HUDEP-2 (cell line): ENCODE measurements at regions not wholly inside any gene's neighbourhood (a gene's known extent, or its start where the extent isn't known, plus 50 kb on each side); places are given as distances from the start of the nearest gene placed in this dataset.

Experiments used
- DNase-seq, 76 experiments: peaks; one replicate each; lab custom pipeline; 2025; ENCODE audit not compliant: unreplicated experiment in 76 of 76; lab: John Stamatoyannopoulos, UW

DNA sequence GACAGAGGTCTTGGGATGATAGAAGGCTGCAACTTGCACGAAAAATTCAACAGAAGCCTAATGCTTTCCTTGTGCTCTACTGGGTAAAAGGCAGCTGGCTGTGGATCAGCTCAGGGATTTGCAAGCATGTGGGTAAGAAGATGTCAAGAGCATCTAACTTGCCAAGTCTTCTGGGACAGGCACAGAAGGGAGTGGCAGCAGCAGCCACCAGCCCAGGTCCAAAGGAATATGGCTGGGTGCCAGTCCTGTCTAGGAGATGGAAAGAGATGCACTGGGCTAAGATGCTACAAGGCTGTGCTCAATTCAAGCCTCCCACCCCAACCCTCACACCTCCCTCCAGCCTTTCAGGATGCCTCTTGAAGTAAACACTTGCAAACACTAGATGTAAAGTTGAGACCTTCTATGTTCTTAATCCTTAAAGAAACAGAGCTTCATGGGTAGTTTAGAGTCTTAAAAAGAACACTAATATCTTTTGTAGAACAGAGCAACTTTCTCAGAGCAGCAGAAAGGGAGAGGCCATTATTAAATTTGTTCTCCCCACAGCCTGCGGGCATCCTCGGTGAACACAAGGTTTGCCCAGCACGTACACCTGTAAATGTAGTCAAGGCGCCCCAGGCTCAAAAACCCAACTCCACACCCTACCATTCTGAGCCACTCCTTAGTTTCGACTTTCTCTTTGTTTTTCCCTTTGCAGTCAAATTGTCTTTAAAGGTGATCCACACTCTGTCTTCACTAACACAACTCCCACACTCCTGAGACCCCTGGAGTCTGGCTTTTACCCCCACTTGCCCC is 64.6 kb upstream of the BCAR3 start:
- DNase-seq = no peak

DNA sequence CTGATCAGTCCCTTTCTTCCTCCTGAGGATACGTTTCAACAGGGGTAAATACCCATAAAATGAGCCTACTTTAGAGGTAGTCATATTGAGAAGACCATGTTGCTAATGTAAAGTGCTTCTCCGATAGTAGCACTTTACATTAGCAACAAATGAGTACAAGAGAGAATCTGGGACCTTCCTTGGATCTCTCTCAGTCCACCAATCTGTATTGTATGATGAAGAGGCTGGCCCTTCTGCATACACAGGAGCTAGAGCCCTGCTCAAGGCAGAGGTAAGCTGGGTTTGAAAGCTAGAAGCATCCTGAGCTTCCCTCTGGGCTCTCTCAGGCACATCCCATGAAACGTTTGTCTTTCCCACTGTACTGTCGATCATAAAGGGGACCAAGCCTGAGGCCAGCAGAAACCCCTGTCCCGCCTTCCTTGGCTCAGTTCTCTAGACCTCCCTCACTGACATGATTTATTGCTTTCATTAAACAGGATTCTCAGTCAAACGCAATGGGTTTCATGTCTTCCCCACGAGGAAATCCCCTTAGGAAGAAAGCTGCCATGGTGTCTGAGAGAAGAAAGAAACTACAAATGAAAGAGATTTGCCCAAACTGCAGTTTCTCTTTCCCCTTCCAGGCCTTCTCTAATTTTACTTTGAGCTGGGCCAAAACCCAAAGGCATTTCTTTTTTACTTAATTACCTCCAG is 62.8 kb upstream of the BCAR3 start:
- DNase-seq = no peak

DNA sequence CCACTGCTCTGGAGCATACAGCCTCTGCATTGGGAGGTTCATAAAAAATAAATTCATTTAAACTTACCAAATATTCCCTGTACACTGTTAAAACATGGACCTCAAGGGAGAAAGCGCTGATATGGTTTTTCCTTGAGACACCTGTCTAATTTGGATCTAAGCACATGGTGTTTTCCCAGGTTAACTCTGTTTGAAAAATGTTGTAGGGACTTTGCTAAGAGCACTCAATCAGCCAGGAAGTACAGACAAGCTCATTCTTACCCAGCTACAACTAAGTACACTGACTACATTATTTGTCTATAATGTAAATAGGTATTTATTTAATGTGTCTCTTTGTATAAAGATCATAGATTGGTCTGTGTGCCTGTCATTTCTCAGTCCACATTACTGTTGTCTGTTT is 61.8 kb upstream of the BCAR3 start:
- DNase-seq = no peak

DNA sequence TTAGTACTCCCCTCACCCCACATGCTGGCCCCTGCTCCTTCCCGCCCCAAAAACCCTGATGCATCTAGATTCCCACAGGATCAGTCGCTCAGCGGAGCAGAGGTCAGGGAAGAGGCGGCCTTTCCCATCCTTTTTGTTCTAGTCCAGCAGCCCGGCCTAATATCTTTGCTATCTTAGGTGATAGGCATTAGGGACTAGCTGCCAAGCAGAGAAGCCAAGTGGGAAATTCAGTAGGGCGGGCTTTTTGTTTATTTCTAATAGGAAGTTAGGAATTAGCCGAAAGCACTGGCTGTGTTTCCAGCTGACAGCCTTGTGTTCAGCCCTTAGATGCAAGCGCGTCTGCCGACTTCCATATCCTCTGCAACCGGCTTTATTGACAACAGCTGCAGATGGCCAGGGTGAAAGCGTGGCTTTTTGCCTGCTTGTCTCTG is 59.0 kb upstream of the BCAR3 start:
- DNase-seq = no peak

DNA sequence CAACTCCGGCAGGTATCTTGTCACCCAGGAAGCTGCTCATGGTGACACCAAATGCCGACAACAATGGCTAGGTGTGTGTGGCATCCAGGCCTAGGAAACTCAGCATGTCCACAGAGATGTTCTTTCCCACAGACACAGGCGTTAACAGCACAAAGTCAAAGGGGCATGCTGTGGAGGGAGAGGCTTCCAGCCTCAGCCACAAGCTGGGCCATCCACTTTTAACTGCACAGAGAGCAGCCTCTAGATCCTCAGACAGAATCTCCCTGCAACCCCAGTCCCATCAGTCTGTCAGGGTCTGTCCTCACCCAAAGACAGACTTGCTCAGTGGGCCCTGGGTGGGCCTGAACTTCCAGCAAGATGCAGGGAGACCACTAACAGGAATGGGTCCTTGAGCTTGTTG is 58.5 kb upstream of the BCAR3 start:
- DNase-seq = no peak

DNA sequence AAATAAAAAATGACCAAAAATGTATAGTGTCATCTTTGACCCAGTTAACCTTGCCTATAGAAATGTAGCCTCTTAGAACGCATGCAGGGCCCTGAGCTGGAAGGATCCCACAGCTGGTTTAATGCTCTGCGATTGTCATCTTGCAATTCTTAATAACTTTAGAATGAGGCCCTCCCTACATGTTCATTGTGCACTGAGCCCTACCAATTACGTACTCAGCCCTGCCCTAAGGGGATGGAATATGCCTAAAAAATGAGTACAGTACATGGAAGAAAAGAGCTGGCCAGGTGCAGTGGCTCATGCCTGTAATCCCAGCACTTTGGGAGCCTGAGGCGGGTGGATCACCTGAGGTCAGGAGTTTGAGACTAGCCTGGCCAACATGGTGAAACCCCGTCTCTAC is 57.8 kb upstream of the BCAR3 start:
- DNase-seq = no peak

DNA sequence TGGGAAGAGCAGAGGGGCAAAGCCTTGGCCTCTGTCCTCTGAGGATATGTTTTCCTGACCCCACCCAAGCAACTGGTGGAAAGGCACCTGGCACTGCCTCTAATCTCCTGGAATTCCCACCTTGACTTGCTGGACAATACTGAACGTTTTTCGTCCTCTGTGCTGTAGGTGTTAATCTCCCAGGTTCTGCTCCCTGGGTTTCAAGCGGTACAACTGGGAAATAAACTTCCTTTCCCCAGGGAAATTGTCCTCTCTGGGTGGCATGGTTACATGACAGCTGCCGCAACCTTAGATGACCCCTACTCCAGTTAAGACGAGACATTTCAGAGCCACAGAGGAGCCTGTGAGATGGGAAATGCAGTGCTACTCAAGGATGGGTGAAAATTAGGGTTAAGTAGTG is 57.3 kb upstream of the BCAR3 start:
- DNase-seq = no peak

DNA sequence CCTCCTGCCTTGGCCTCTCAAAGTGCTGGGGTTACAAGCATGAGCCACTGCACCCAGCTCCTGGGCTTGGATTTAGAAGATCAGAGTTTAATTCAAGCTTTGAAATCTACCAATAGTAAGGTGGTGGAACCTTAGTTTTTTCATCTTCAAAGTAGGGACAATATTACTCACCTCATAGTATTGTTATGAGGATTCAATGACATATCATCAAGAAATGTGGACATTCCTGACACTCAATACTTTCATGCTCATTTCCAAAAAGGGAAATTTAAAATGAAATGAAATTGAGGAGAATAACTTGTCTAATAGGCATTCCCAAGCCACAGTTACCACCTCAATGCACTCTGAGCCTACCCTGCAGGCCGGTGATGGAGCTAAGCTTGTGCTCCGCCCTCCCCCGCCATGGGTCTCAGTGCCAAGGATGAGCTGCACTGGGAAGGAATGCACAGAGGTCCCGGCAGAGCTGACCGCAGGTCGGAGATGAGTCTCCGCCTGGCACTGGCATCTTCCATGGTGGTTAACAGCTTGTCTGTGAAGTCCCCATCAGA is 56.5 kb upstream of the BCAR3 start:
- DNase-seq = no peak

DNA sequence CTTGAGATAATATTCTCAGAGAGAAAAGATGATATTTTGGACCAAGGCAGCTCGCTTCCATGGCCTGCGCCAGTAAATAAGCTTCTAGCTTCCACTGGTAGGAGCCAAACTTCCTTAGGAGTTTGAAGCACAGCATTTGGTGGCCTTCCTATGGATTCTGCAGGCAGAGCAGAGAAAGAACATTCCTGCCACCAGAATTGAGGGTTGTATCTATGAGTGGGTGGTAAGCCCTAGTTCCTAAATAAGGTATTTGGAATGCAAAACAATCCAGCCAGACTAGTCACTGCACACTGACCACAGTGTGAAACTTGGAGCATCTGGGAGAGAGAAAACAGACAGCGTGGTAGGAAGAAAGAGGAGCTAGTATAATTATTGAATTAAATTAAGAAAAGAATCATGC is 54.1 kb upstream of the BCAR3 start:
- no peak for DNase-seq

DNA sequence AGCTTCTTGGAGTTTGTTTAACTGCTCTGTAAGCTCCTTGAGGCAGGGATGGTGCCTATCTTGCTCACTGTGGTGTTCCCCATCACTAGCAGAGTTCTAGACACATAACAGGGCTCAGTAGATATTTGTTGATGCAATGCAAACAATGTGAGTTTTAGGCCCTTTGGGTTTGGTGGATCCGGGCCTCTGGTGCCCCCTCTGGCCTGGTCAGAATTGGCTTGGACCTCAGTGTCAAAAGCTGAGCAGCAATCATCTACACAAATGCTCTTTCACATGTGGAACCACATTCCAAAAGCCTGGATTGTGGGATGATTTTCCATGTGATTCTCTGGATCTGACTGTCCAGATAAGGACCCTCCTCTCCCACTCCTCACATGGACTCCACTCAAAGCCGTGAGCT is 53.4 kb upstream of the BCAR3 start:
- DNase-seq = peak in 4 of 76 experiments; percentile 2 to 36 (median 10)

DNA sequence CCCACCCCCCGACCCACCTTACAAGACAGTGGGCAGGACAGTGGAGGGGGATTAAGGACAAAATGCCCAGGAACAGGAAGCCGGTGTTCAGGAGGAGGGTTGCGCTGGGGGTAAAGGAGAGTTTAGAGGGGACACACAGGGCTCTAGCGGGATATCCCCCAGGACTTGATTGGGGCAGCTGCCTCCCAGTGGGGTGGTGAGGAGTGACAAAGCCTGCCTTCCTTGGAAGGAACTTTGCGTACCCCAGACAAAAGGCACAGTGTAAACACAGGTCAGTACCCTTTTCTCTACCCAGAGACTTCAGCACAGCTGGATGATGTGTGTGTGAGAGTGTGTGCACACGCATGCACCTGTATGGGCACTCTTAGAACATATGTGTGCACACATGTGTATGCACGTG is 51.7 kb upstream of the BCAR3 start:
- no peak for DNase-seq

DNA sequence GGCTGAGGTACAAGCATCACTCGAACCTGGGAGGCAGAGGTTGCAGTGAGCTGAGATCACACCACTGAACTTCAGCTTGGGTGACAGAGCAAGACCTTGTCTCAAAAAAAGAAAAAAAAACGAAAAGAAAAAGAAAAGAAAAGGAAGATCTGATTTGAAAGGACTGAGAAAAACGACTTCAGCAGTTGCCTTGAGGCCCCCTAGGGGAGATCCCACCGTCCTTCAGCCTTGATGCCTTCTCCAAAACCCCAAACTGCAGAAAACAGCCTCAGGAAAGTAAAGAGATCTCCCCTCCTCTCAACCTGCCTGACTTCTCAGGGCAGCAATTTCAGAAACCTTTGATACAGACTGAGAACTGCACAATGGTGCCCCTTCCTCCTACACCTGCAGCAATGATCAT is 50.9 kb upstream of the BCAR3 start:
- DNase-seq = no peak
